OCI-LY1 (cell line): ENCODE measurements at regions not wholly inside any gene's neighbourhood (a gene's known extent, or its start where the extent isn't known, plus 50 kb on each side); places are given as distances from the start of the nearest gene placed in this dataset.

ENCODE experiments used
- H2AFZ ChIP-seq: fragments of 200-600 bp; sonication (generic), shearing (Covaris generic); 2 replicates; pipeline ENCODE4 v1.6.0; 2014; ENCODE audit warnings: antibody characterized with exemption, mild to moderate bottlenecking, low read length
- H3F3A ChIP-seq: fragments of 200-600 bp; sonication (generic), shearing (Covaris generic); 2 replicates; pipeline ENCODE4 v1.6.0; 2014; ENCODE audit warnings: mild to moderate bottlenecking, antibody characterized with exemption, low read length, moderate library complexity; ENCODE audit not compliant: insufficient read depth
- H3K27ac ChIP-seq: fragments of 200-600 bp; sonication (generic); 2 replicates; pipeline ENCODE4 v1.5.1; 2014; ENCODE audit warnings: low read length, mixed run types, mild to moderate bottlenecking, low read depth; ENCODE audit not compliant: poor library complexity, severe bottlenecking
- H3K27me3 ChIP-seq: fragments of 200-600 bp; sonication (generic); 2 replicates; pipeline ENCODE4 v1.6.0; 2014; ENCODE audit warnings: antibody characterized with exemption, mild to moderate bottlenecking, low read length, moderate library complexity; ENCODE audit not compliant: insufficient read depth
- H3K36me3 ChIP-seq: fragments of 200-600 bp; sonication (generic); 2 replicates; pipeline ENCODE4 v1.6.1; 2014; ENCODE audit warnings: mild to moderate bottlenecking, antibody characterized with exemption, low read length, moderate library complexity, mixed read lengths; ENCODE audit not compliant: insufficient read depth
- H3K4me1 ChIP-seq: fragments of 200-600 bp; sonication (generic); 2 replicates; pipeline ENCODE4 v1.5.1; 2014; ENCODE audit warnings: mild to moderate bottlenecking, low read length, moderate library complexity; ENCODE audit not compliant: insufficient read depth, severe bottlenecking
- H3K4me2 ChIP-seq: fragments of 200-600 bp; sonication (generic), shearing (Covaris generic); 2 replicates; pipeline ENCODE4 v1.6.1; 2014; ENCODE audit warnings: low read length
- H3K4me3 ChIP-seq: fragments of 200-600 bp; sonication (generic); 2 replicates; pipeline ENCODE4 v1.5.1; 2014; ENCODE audit warnings: low read length, low read depth, mild to moderate bottlenecking, mixed read lengths; ENCODE audit not compliant: poor library complexity, severe bottlenecking
- H3K79me2 ChIP-seq: fragments of 200-600 bp; shearing (Covaris generic); 2 replicates; pipeline ENCODE4 v1.6.1; 2016; ENCODE audit warnings: mixed run types, low read length, mixed read lengths; ENCODE audit not compliant: insufficient read depth
- H3K9ac ChIP-seq: fragments of 200-600 bp; sonication (generic), shearing (Covaris generic); 2 replicates; pipeline ENCODE4 v1.6.1; 2014; ENCODE audit warnings: mild to moderate bottlenecking, low read length, mixed read lengths
- H3K9me2 ChIP-seq: fragments of 200-600 bp; sonication (generic), shearing (Covaris generic); 2 replicates; pipeline ENCODE4 v1.6.1; 2014; ENCODE audit warnings: low read depth, mild to moderate bottlenecking, low read length, mixed read lengths
- H3K9me3 ChIP-seq: fragments of 200-600 bp; shearing (Covaris generic); 2 replicates; pipeline ENCODE4 v1.6.1; 2014; ENCODE audit warnings: low read length, mixed read lengths
- H4K20me1 ChIP-seq: fragments of 200-600 bp; sonication (generic), shearing (Covaris generic); 2 replicates; pipeline ENCODE4 v1.6.0; 2016; ENCODE audit warnings: mild to moderate bottlenecking, low read length; ENCODE audit not compliant: insufficient read depth
- EZH2 ChIP-seq: fragments of 200-600 bp; sonication (generic), shearing (Covaris generic); IDR thresholded peaks from 2 replicates; pipeline ENCODE4 v1.8.0; 2017; ENCODE audit warnings: borderline replicate concordance, mixed run types, mild to moderate bottlenecking, antibody characterized with exemption, low read length, moderate library complexity, mixed read lengths
- TF ChIP-seq, protein P1 (sequence below): fragments of 200-600 bp; sonication (generic), shearing (Covaris generic); IDR thresholded peaks from 2 replicates; pipeline ENCODE4 v1.5.1; 2017; ENCODE audit warnings: mild to moderate bottlenecking, antibody characterized with exemption, low read length, moderate library complexity, mixed read lengths

DNA sequence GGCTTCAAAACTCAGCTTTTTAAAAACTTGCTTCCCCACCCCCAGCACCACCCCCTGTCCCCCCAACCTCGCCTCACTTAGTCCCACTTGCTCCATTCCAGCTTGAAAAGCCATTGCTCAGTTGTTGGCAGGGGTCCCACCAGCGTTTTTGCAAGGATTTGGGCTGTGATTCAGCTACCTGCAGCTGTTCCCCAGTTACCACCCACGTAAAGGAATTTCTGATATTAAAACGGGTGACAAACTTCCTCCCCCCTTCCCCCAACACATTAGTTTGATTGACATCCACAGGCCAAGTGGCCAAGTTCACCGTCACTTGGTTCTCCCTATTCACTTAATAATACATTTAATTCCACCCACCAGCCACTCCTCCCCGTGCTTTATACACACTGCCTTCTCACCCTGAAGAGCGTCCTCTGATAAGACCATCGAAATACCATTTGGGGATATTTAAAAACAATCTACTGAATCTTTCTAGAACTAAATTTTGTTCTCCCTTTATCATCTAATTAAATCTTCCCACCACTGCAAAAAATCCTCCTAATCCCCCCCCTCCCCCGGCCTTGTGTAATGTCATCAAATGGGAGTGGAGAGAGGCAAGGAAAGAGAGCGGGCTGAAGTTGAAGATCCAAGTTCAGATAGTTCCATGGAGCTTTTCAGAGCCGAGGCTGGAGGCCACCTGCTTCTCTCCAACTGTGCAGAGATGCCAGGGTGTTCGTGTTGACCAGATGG, 55.1 kb downstream of the SOX9 start:
- Histone ChIP-seq H3K79me2 (no peaks in the 10 kb centered on the region), H3K36me3 (no peaks in the 10 kb centered on the region), H2AFZ (no peak overlapping the region), H3K4me2 (no peak overlapping the region), H4K20me1 (no peaks in the 10 kb centered on the region), H3K4me1 (no peaks in the 10 kb centered on the region), H3F3A (no peaks in the 10 kb centered on the region), H3K27me3 (no peaks in the 10 kb centered on the region), H3K27ac (no peak overlapping the region), H3K9me2 (no peaks in the 10 kb centered on the region), H3K4me3 (no peak overlapping the region), H3K9me3 (no peaks in the 10 kb centered on the region), H3K9ac (no peak overlapping the region)
- TF ChIP-seq EZH2 = no peak
- TF ChIP-seq, protein P1, sequence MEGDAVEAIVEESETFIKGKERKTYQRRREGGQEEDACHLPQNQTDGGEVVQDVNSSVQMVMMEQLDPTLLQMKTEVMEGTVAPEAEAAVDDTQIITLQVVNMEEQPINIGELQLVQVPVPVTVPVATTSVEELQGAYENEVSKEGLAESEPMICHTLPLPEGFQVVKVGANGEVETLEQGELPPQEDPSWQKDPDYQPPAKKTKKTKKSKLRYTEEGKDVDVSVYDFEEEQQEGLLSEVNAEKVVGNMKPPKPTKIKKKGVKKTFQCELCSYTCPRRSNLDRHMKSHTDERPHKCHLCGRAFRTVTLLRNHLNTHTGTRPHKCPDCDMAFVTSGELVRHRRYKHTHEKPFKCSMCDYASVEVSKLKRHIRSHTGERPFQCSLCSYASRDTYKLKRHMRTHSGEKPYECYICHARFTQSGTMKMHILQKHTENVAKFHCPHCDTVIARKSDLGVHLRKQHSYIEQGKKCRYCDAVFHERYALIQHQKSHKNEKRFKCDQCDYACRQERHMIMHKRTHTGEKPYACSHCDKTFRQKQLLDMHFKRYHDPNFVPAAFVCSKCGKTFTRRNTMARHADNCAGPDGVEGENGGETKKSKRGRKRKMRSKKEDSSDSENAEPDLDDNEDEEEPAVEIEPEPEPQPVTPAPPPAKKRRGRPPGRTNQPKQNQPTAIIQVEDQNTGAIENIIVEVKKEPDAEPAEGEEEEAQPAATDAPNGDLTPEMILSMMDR = no peak

DNA sequence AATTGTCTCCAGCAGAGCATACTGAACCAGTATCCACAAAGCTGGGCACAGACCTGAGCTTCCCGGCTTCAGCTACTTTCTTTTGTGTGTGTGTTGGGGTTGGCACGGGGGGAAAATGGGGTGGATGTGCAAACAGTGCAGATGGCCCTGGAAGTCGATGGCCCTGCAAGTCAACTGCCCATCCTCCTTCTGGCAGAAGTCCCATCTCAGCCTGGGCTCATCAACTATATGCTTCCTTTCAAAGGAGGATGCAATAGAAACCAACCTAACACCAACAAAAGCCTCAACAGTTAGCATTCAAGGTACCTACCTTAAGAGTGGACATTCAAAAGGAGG, 55.7 kb downstream of the SOX9 start:
- Histone ChIP-seq H3K36me3 (no peaks in the 10 kb centered on the region), H3K27ac (no peak overlapping the region)

DNA sequence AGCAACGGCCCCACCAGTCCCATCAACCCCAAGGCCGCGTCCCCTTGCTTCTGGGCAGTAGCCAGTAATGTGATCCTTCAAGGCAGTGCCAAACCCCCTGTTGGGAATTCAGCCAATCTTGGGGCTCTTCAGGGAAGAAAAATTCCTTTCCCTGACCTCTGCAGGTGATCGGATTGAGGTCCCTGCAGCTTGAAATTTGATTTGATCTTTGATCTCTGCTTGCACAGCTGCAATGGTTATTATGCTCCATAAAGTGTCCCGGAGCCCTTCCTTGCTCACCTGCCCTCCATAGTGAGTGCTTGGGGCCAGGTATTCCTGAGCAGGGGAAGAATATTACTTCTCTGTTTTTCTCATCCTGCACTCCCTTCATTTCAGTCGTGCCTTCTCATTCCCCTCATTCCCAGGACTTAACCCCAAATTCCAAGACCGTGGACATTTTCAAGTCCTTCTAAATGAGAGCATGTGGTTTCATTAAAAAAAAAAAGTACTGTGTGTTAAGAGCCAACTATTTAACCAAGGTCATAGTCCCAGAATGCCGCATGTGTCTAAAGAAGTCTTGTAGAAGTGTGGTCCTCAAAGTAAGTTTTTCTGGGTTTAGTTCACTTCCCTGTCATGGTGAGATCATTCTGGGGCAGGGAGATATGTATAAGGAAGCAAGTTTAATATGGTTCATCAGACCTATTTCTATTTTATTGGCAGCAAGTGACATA, 56.3 kb downstream of the SOX9 start:
- Histone ChIP-seq H3K4me3 (no peak overlapping the region), H4K20me1 (no peaks in the 10 kb centered on the region), H3K9me2 (no peaks in the 10 kb centered on the region), H3K9me3 (no peaks in the 10 kb centered on the region), H2AFZ (no peak overlapping the region), H3K9ac (no peak overlapping the region), H3K79me2 (no peaks in the 10 kb centered on the region), H3K27me3 (no peaks in the 10 kb centered on the region), H3K4me1 (no peaks in the 10 kb centered on the region), H3K36me3 (no peaks in the 10 kb centered on the region), H3K27ac (no peak overlapping the region), H3K4me2 (no peak overlapping the region), H3F3A (no peaks in the 10 kb centered on the region)
- TF ChIP-seq, protein P1 = no peak
- TF ChIP-seq EZH2 = no peak

More for the DNA sequence above, 55.7 kb downstream of the SOX9 start:
- H3K4me2 ChIP-seq = no peak overlapping the region
- no peak for TF ChIP-seq EZH2
- TF ChIP-seq, protein P1 = no peak
- H3K79me2 ChIP-seq = no peaks in the 10 kb centered on the region
- no peaks in the 10 kb centered on the region for H3K4me1 ChIP-seq
- no peak overlapping the region for H3K9ac ChIP-seq
- H3F3A ChIP-seq = no peaks in the 10 kb centered on the region
- H3K9me3 ChIP-seq = no peaks in the 10 kb centered on the region
- H3K9me2 ChIP-seq = no peaks in the 10 kb centered on the region
- no peak overlapping the region for H2AFZ ChIP-seq
- H4K20me1 ChIP-seq = no peaks in the 10 kb centered on the region
- no peak overlapping the region for H3K4me3 ChIP-seq
- H3K27me3 ChIP-seq = no peaks in the 10 kb centered on the region
